ENCODE measurements at regions not wholly inside any gene's neighbourhood (a gene's known extent, or its start where the extent isn't known, plus 50 kb on each side); places are given as distances from the start of the nearest gene placed in this dataset.

GRCh38 chr16:86401126-86401525, 109.2 kb upstream of the FOXF1 start:
- FAIRE-seq, result no peak
- H3K4me2 ChIP-seq, result no peak overlapping the region
- no peak for TF ChIP-seq RCOR1 (IDR thresholded peaks at IDR 0.05; ENCODE audit: low read depth, low read length)
- TF ChIP-seq HDAC2 (IDR thresholded peaks at IDR 0.05), result no peak
- TF ChIP-seq RNF2 (IDR thresholded peaks at IDR 0.05; ENCODE audit: borderline replicate concordance, low read depth), result peak; percentile 36; the same call in 1 of the 2 replicates
- TF ChIP-seq CBX8 (IDR thresholded peaks at IDR 0.05), result peak; percentile 71; the same call in 1 of the 2 replicates
- no peak for TF ChIP-seq KDM1A (IDR thresholded peaks at IDR 0.05; ENCODE audit: low read depth)
- no peak for TF ChIP-seq TP53 (CRISPR knock-in tag; IDR thresholded peaks at IDR 0.05)
- no peak for TF ChIP-seq HOXA7 (CRISPR knock-in tag; IDR thresholded peaks at IDR 0.05)
- TF ChIP-seq MAX (IDR thresholded peaks at IDR 0.05), result no peak
- no peak for TF ChIP-seq CBX2 (IDR thresholded peaks at IDR 0.05; ENCODE audit: borderline replicate concordance, low read depth)
- no peak for TF ChIP-seq RARB (CRISPR knock-in tag; IDR thresholded peaks at IDR 0.05)
- TF ChIP-seq REST (IDR thresholded peaks at IDR 0.05), result no peak
- TF ChIP-seq HOXB13 (CRISPR knock-in tag; IDR thresholded peaks at IDR 0.05; ENCODE audit: low read depth), result no peak
- no peak for TF ChIP-seq RFX5 (IDR thresholded peaks at IDR 0.05)

GRCh38 chr16:86403085-86403484, 107.2 kb upstream of the FOXF1 start:
- TF ChIP-seq NPAS2 (CRISPR knock-in tag; IDR thresholded peaks at IDR 0.05; ENCODE audit: borderline replicate concordance) (no peak), SREBF2 (IDR thresholded peaks at IDR 0.05) (no peak), ZNF302 (CRISPR knock-in tag; IDR thresholded peaks at IDR 0.05) (no peak), MAFK (IDR thresholded peaks at IDR 0.05; ENCODE audit: partially characterized antibody) (no peak), ZC3H11A (IDR thresholded peaks at IDR 0.05) (no peak), KDM1A (IDR thresholded peaks at IDR 0.05; ENCODE audit: low read depth) (no peak), POLR2A (IDR thresholded peaks at IDR 0.05; ENCODE audit: low read length) (no peak), RNF2 (IDR thresholded peaks at IDR 0.05; ENCODE audit: borderline replicate concordance, low read depth) (no peak), USF2 (IDR thresholded peaks at IDR 0.05) (no peak), JUNB (IDR thresholded peaks at IDR 0.05) (no peak), RARB (CRISPR knock-in tag; IDR thresholded peaks at IDR 0.05) (no peak), KDM5A (IDR thresholded peaks at IDR 0.05) (no peak)
- Histone ChIP-seq H3K9me3 (no peaks in the 10 kb centered on the region), H3K27ac (no peak overlapping the region), H3K4me1 (no peaks in the 10 kb centered on the region), H3K4me3 (no peak overlapping the region), H3K4me2 (no peak overlapping the region)
- no peak for FAIRE-seq
- no peak for ATAC-seq
- POLR2A ChIA-PET, result no interaction called here
- no peak for DNase-seq (ENCODE audit: low read depth in 1 of 2, low spot score in 1 of 2)
- CTCF ChIA-PET, result no interaction called here
- 4% methylated on average over 7 of the region's 7 CpGs for WGBS (ENCODE audit: missing lambda C conversion rate)

More at GRCh38 chr16:86401126-86401525, 109.2 kb upstream of the FOXF1 start:
- no peak for ATAC-seq
- ChIA-PET POLR2A (no interaction called here), CTCF (interaction anchor here (1.1 kb wide), 1 partner anchor 61 kb away, joined by 3 read pairs; no protein-coding TSS in a partner anchor)
- H3K9me3 ChIP-seq, result no peaks in the 10 kb centered on the region
- 19% methylated on average over 5 of the region's 8 CpGs for WGBS (ENCODE audit: missing lambda C conversion rate)
- DNase-seq (ENCODE audit: low read depth in 1 of 2, low spot score in 1 of 2), result no peak
- H3K4me1 ChIP-seq, result no peaks in the 10 kb centered on the region
- H3K4me3 ChIP-seq, result no peak overlapping the region
- no peak overlapping the region for H3K27ac ChIP-seq

Measured in A549 (cell line).